ENCODE measurements at regions not wholly inside any gene's neighbourhood (a gene's known extent, or its start where the extent isn't known, plus 50 kb on each side); places are given as distances from the start of the nearest gene placed in this dataset.

- no peak overlapping the region for H3K9ac ChIP-seq (replicated peaks in 1 of 4; ENCODE audit: extremely low read depth in 1 of 4, low read depth in 3 of 4, low read length in 3 of 4)
- H3K56ac ChIP-seq (replicated peaks; ENCODE audit: insufficient read length, low read depth, low read length) = no peak overlapping the region
- no peak overlapping the region for H3K4ac ChIP-seq (replicated peaks; ENCODE audit: insufficient read length, low read depth, low read length)
- H4K8ac ChIP-seq (ENCODE audit: extremely low read depth, insufficient read depth, low read length) = no peak overlapping the region
- H2BK120ac ChIP-seq (replicated peaks; ENCODE audit: low read depth, low read length) = no peak overlapping the region
- 94% methylated on average over 3 of the region's 3 CpGs; no CpG with 5 or more reads in 1 of the 2 experiments for WGBS, 2 experiments (ENCODE audit: extremely low coverage in 1 of 2, insufficient coverage in 1 of 2, insufficient read length in 1 of 2, insufficient replicate concordance in 2 of 2, low coverage in 1 of 2, low lambda C conversion rate in 2 of 2, missing lambda C conversion rate in 1 of 2)
- H3K4me3 ChIP-seq (ENCODE audit: extremely low read depth in 1 of 4, insufficient read depth in 2 of 4, low read depth in 3 of 4, low read length in 4 of 4) = no peak overlapping the region
- no peak overlapping the region for H3K23ac ChIP-seq (ENCODE audit: insufficient read length)
- ChIA-PET POLR2A (ENCODE audit: partially characterized antibody) (no interaction called here), CTCF (ENCODE audit: partially characterized antibody) (no interaction called here)
- TF ChIP-seq GABPA (IDR thresholded peaks at IDR 0.05; ENCODE audit: borderline replicate concordance, insufficient read depth, low read length) (no peak), SIRT6 (IDR thresholded peaks at IDR 0.05; ENCODE audit: low read length) (no peak), SIX5 (IDR thresholded peaks at IDR 0.05; ENCODE audit: low read depth, low read length) (no peak), KDM5A (IDR thresholded peaks at IDR 0.05; ENCODE audit: low read length) (no peak), BACH1 (IDR thresholded peaks at IDR 0.05; ENCODE audit: low read length) (no peak), RXRA (IDR thresholded peaks at IDR 0.05; ENCODE audit: insufficient read depth, low read depth, low read length) (no peak)
- TF ChIP-seq, protein P1, sequence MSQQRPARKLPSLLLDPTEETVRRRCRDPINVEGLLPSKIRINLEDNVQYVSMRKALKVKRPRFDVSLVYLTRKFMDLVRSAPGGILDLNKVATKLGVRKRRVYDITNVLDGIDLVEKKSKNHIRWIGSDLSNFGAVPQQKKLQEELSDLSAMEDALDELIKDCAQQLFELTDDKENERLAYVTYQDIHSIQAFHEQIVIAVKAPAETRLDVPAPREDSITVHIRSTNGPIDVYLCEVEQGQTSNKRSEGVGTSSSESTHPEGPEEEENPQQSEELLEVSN (IDR thresholded peaks at IDR 0.05) = no peak
- no peaks in the 10 kb centered on the region for H3K79me2 ChIP-seq (ENCODE audit: control insufficient read depth in 1 of 2, insufficient read depth in 2 of 2, low read length in 2 of 2)
- no peaks in the 10 kb centered on the region for H3K9me3 ChIP-seq (ENCODE audit: insufficient read depth in 2 of 2, low read depth in 1 of 2, low read length in 1 of 2)
- no peaks in the 10 kb centered on the region for H3K4me1 ChIP-seq (replicated peaks in 1 of 4; ENCODE audit: control insufficient read depth in 3 of 4, insufficient read depth in 4 of 4, low read length in 3 of 4)
- H3K27ac ChIP-seq (ENCODE audit: low read depth, low read length) = no peak overlapping the region
- H3K27me3 ChIP-seq (replicated peaks in 1 of 4; ENCODE audit: control insufficient read depth in 3 of 4, extremely low read depth in 1 of 4, insufficient read depth in 3 of 4, low read length in 3 of 4) = no peaks in the 10 kb centered on the region
- H2AK5ac ChIP-seq (ENCODE audit: low read depth, low read length) = no peak overlapping the region
- no peak overlapping the region for H4K91ac ChIP-seq (replicated peaks; ENCODE audit: insufficient read length, low read length)
- no peaks in the 10 kb centered on the region for H3K36me3 ChIP-seq (ENCODE audit: control insufficient read depth in 2 of 4, insufficient read depth in 4 of 4, low read length in 3 of 4)
- no peak overlapping the region for H2BK5ac ChIP-seq (ENCODE audit: low read depth, low read length)
- DNase-seq (ENCODE audit: low read depth in 1 of 2, low spot score in 2 of 2) (no peak), FAIRE-seq (no peak)
- no peak overlapping the region for H4K5ac ChIP-seq (ENCODE audit: insufficient read length, low read depth, low read length)
- H2BK15ac ChIP-seq (ENCODE audit: low read length) = no peak overlapping the region
- H3K79me1 ChIP-seq (ENCODE audit: low read depth, low read length) = no peaks in the 10 kb centered on the region
- H2AFZ ChIP-seq (ENCODE audit: low read length) = no peak overlapping the region
- no peak overlapping the region for H2BK12ac ChIP-seq (ENCODE audit: low read depth, low read length)
- no peaks in the 10 kb centered on the region for H4K20me1 ChIP-seq (replicated peaks in 1 of 2; ENCODE audit: control insufficient read depth in 1 of 2, insufficient read depth in 2 of 2, low read length in 2 of 2)
- H3K23me2 ChIP-seq (ENCODE audit: low read depth, low read length) = no peaks in the 10 kb centered on the region
- no peak overlapping the region for H3K4me2 ChIP-seq (ENCODE audit: insufficient read depth in 1 of 2, low read depth in 2 of 2, low read length in 2 of 2)
- H3K18ac ChIP-seq (ENCODE audit: extremely low read depth, low read length) = no peak overlapping the region
- H2BK20ac ChIP-seq (ENCODE audit: low read length) = no peak overlapping the region
- no peak overlapping the region for H3K14ac ChIP-seq (ENCODE audit: insufficient read length)
Observed at GRCh38 chrX:27893211-27893610, 85.4 kb downstream of the MAGEB10 start.

All from H1 (cell line).